HL-60 (cell line): ENCODE measurements at regions not wholly inside any gene's neighbourhood (a gene's known extent, or its start where the extent isn't known, plus 50 kb on each side); places are given as distances from the start of the nearest gene placed in this dataset.

Experiments used
- POLR2AphosphoS5 ChIP-seq: IDR thresholded peaks from 2 replicates; pipeline ENCODE4 v1.6.1; 2012; ENCODE audit warnings: low read depth
- TF ChIP-seq, protein P1 (sequence below): IDR thresholded peaks from one replicate; pipeline ENCODE4 v1.5.1; 2011; ENCODE audit warnings: low read length, control low read depth, inconsistent platforms; ENCODE audit not compliant: insufficient read depth

- TF ChIP-seq POLR2AphosphoS5, result no peak
- TF ChIP-seq, protein P1, sequence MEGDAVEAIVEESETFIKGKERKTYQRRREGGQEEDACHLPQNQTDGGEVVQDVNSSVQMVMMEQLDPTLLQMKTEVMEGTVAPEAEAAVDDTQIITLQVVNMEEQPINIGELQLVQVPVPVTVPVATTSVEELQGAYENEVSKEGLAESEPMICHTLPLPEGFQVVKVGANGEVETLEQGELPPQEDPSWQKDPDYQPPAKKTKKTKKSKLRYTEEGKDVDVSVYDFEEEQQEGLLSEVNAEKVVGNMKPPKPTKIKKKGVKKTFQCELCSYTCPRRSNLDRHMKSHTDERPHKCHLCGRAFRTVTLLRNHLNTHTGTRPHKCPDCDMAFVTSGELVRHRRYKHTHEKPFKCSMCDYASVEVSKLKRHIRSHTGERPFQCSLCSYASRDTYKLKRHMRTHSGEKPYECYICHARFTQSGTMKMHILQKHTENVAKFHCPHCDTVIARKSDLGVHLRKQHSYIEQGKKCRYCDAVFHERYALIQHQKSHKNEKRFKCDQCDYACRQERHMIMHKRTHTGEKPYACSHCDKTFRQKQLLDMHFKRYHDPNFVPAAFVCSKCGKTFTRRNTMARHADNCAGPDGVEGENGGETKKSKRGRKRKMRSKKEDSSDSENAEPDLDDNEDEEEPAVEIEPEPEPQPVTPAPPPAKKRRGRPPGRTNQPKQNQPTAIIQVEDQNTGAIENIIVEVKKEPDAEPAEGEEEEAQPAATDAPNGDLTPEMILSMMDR, result no peak
These were observed 71.1 kb downstream of the EPHB3 start for GRCh38 chr3:184632551-184633236.
